ENCODE measurements at regions not wholly inside any gene's neighbourhood (a gene's known extent, or its start where the extent isn't known, plus 50 kb on each side); places are given as distances from the start of the nearest gene placed in this dataset.
"Not testable (repeated sequence)": the region's sequence is repeated elsewhere in the genome, so short reads cannot be mapped to it uniquely, and the experiment has no call there.

GRCh38 chr14:105877645-105878044, 351.3 kb downstream of the TMEM121 start:
- H3K36me3 Mint-ChIP-seq, result no peaks in the 10 kb centered on the region
- H3K4me3 Mint-ChIP-seq, result no peak overlapping the region
- no peak overlapping the region for H3K27ac Mint-ChIP-seq
- no peak for ATAC-seq
- no peaks in the 10 kb centered on the region for H3K4me1 Mint-ChIP-seq
- H3K9me3 Mint-ChIP-seq, result no peaks in the 10 kb centered on the region
- H3K27me3 Mint-ChIP-seq, result no peaks in the 10 kb centered on the region

- no peak overlapping the region for H3K27ac Mint-ChIP-seq
- no peaks in the 10 kb centered on the region for H3K9me3 Mint-ChIP-seq
- no peak overlapping the region for H3K4me3 Mint-ChIP-seq
- no peaks in the 10 kb centered on the region for H3K27me3 Mint-ChIP-seq
- no peaks in the 10 kb centered on the region for H3K36me3 Mint-ChIP-seq
- no peaks in the 10 kb centered on the region for H3K4me1 Mint-ChIP-seq
- ATAC-seq, result no peak
These were observed 351.7 kb downstream of the TMEM121 start for GRCh38 chr14:105878125-105878524.

- no peaks in the 10 kb centered on the region for H3K9me3 Mint-ChIP-seq
- no peak for ATAC-seq
- no peak overlapping the region for H3K27ac Mint-ChIP-seq
- H3K4me3 Mint-ChIP-seq, result no peak overlapping the region
- no peaks in the 10 kb centered on the region for H3K36me3 Mint-ChIP-seq
- no peaks in the 10 kb centered on the region for H3K27me3 Mint-ChIP-seq
- no peaks in the 10 kb centered on the region for H3K4me1 Mint-ChIP-seq
These were observed 352.2 kb downstream of the TMEM121 start for GRCh38 chr14:105878554-105878953.

GRCh38 chr14:105879503-105879866, 353.1 kb downstream of the TMEM121 start:
- H3K27me3 Mint-ChIP-seq, result no peaks in the 10 kb centered on the region
- no peaks in the 10 kb centered on the region for H3K4me1 Mint-ChIP-seq
- H3K27ac Mint-ChIP-seq, result no peak overlapping the region
- no peaks in the 10 kb centered on the region for H3K36me3 Mint-ChIP-seq
- no peak overlapping the region for H3K4me3 Mint-ChIP-seq
- no peaks in the 10 kb centered on the region for H3K9me3 Mint-ChIP-seq
- ATAC-seq, result no peak

GRCh38 chr14:105879867-105880561, 353.6 kb downstream of the TMEM121 start:
- Mint-ChIP-seq H3K9me3 (no peaks in the 10 kb centered on the region), H3K27me3 (no peaks in the 10 kb centered on the region), H3K27ac (no peak overlapping the region)

GRCh38 chr14:105880616-105881015, 354.2 kb downstream of the TMEM121 start:
- no peaks in the 10 kb centered on the region for H3K9me3 Mint-ChIP-seq
- no peak overlapping the region for H3K27ac Mint-ChIP-seq
- no peaks in the 10 kb centered on the region for H3K27me3 Mint-ChIP-seq
- no peak overlapping the region for H3K4me3 Mint-ChIP-seq
- no peaks in the 10 kb centered on the region for H3K36me3 Mint-ChIP-seq
- no peaks in the 10 kb centered on the region for H3K4me1 Mint-ChIP-seq
- ATAC-seq, result no peak

More at GRCh38 chr14:105879867-105880561, 353.6 kb downstream of the TMEM121 start:
- Mint-ChIP-seq H3K4me3 (no peak overlapping the region), H3K4me1 (no peaks in the 10 kb centered on the region), H3K36me3 (no peaks in the 10 kb centered on the region)
- ATAC-seq, result no peak

- no peak for ATAC-seq
- no peaks in the 10 kb centered on the region for H3K27me3 Mint-ChIP-seq
- no peaks in the 10 kb centered on the region for H3K4me1 Mint-ChIP-seq
- no peaks in the 10 kb centered on the region for H3K9me3 Mint-ChIP-seq
- H3K4me3 Mint-ChIP-seq, result peak overlapping the region; percentile 47
- no peaks in the 10 kb centered on the region for H3K36me3 Mint-ChIP-seq
- no peak overlapping the region for H3K27ac Mint-ChIP-seq
These were observed 354.9 kb downstream of the TMEM121 start for GRCh38 chr14:105881021-105881930.

GRCh38 chr14:105882011-105882410, 355.6 kb downstream of the TMEM121 start:
- H3K27me3 Mint-ChIP-seq, H3K4me1 Mint-ChIP-seq, H3K36me3 Mint-ChIP-seq, H3K9me3 Mint-ChIP-seq, ATAC-seq: not testable (repeated sequence)
- H3K27ac Mint-ChIP-seq, result peak overlapping the region; percentile 32
- peak overlapping the region; percentile 47 for H3K4me3 Mint-ChIP-seq

- Mint-ChIP-seq H3K36me3 (no peaks in the 10 kb centered on the region), H3K27ac (peak overlapping the region; percentile 32), H3K9me3 (no peaks in the 10 kb centered on the region), H3K27me3 (no peaks in the 10 kb centered on the region), H3K4me1 (no peaks in the 10 kb centered on the region), H3K4me3 (no peak overlapping the region)
- ATAC-seq, result no peak
These were observed 356.2 kb downstream of the TMEM121 start for GRCh38 chr14:105882626-105883025.

- Mint-ChIP-seq H3K27me3 (no peaks in the 10 kb centered on the region), H3K4me3 (peak overlapping the region; percentile 7), H3K36me3 (no peaks in the 10 kb centered on the region), H3K9me3 (no peaks in the 10 kb centered on the region), H3K4me1 (no peaks in the 10 kb centered on the region), H3K27ac (no peak overlapping the region)
- no peak for ATAC-seq
These were observed 357.0 kb downstream of the TMEM121 start for GRCh38 chr14:105883066-105884005.

GRCh38 chr14:105884192-105884807, 357.9 kb downstream of the TMEM121 start:
- H3K36me3 Mint-ChIP-seq, ATAC-seq, H3K9me3 Mint-ChIP-seq, H3K27me3 Mint-ChIP-seq, H3K27ac Mint-ChIP-seq, H3K4me1 Mint-ChIP-seq: not testable (repeated sequence)
- H3K4me3 Mint-ChIP-seq, result peak overlapping the region; percentile 74

GRCh38 chr14:105884808-105885281, 358.5 kb downstream of the TMEM121 start:
- Mint-ChIP-seq H3K27me3 (no peaks in the 10 kb centered on the region), H3K9me3 (no peaks in the 10 kb centered on the region), H3K4me3 (peak overlapping the region; percentile 74), H3K36me3 (no peaks in the 10 kb centered on the region), H3K4me1 (no peaks in the 10 kb centered on the region), H3K27ac (peak overlapping the region; percentile 35)
- ATAC-seq, result no peak

GRCh38 chr14:105885561-105886320, 359.4 kb downstream of the TMEM121 start:
- peak overlapping the region; percentile 35 for H3K27ac Mint-ChIP-seq
- no peaks in the 10 kb centered on the region for H3K9me3 Mint-ChIP-seq
- H3K36me3 Mint-ChIP-seq, result no peaks in the 10 kb centered on the region
- H3K4me1 Mint-ChIP-seq, result no peaks in the 10 kb centered on the region
- H3K4me3 Mint-ChIP-seq, result peak overlapping the region; percentile 74
- no peaks in the 10 kb centered on the region for H3K27me3 Mint-ChIP-seq
- ATAC-seq, result no peak

GRCh38 chr14:105886791-105887191, 360.4 kb downstream of the TMEM121 start:
- not testable (repeated sequence) for H3K27me3 Mint-ChIP-seq, H3K9me3 Mint-ChIP-seq, H3K4me3 Mint-ChIP-seq, ATAC-seq, H3K27ac Mint-ChIP-seq, H3K36me3 Mint-ChIP-seq, H3K4me1 Mint-ChIP-seq

Data from stimulated activated memory B cell treated with anti-CD40 and anti-IgM and Interleukin-4, amounts not matched to agents 10 μg/mL and 1 μg/mL and 100 μg/mL, for 72 hours (primary cell).